HG03439 (cell line): ENCODE measurements at regions not wholly inside any gene's neighbourhood (a gene's known extent, or its start where the extent isn't known, plus 50 kb on each side); places are given as distances from the start of the nearest gene placed in this dataset.

Experiments
- ATAC-seq: cut with Tn5 transposase; IDR thresholded peaks from one replicate; pipeline ENCODE4 v1.9.1; 2021; ENCODE audit warnings: mild to moderate bottlenecking, moderate library complexity; ENCODE audit not compliant: unreplicated experiment

DNA sequence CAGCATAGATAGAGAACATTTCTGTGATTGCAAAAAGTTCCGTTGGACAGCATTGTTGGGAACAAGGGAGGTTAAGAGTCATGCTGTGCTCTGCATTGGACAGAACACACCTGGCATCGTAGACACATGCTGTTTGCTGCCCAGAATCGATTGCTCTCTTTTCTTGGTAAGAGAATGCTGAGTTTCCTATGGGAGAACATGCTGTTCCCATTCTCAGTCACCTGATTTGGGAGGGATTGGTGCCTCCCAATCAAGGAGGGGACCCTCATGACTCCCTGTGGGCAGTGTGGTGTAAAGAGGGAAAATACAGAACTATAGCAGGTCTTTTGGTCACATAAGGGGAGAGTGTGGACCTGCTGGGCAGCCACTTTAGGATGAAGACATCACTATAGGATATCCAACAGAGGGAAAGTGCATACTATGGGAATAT lies 555.4 kb upstream of the CLINT1 start:
- ATAC-seq = no peak

DNA sequence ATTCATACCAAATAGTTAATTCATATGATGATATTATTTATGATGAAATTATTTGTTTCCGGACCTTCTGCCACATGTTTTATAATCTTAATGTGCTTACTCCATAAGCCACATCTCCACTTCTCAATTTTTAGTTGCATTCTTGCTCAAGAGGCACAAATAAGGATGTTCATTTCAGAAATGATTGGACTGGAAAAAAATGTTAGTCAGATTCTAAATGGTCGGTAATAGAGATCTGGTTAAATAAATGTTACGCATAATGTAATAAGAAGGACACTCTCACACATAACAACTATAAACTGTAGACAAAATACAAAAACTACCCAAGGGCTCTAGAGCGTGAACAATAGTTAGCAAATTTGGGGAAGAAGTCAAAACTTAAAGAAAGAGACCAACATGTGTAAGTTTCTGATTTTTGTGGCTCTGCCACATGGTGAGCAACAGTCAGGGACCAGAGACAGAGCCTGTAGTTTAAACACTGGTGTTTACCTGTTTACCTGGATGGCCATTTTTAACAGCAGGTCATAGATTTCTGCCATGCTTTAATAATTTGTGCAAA lies 554.3 kb upstream of the CLINT1 start:
- ATAC-seq = no peak

DNA sequence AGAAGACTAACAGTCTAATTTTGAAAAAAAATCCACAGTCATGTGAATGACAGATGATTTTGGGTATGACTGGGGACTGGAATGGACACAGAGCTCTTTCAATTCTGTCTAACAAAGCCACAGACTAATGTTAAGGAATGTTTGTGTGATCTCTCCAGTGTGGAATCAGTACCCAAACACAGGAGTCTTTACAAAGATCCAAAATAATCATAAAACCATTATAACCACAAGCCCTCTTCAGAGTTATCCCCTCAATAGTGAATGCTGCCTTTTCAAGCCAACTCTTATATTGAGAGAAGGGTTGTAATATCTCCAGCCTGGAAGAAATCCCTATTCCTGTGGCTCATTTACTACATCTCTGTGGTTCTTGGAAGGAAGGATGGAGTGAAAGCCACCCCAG lies 552.0 kb upstream of the CLINT1 start:
- ATAC-seq = no peak

GRCh38 chr5:158409507-158409906 lies 550.6 kb upstream of the CLINT1 start:
- ATAC-seq = peak; percentile 49

DNA sequence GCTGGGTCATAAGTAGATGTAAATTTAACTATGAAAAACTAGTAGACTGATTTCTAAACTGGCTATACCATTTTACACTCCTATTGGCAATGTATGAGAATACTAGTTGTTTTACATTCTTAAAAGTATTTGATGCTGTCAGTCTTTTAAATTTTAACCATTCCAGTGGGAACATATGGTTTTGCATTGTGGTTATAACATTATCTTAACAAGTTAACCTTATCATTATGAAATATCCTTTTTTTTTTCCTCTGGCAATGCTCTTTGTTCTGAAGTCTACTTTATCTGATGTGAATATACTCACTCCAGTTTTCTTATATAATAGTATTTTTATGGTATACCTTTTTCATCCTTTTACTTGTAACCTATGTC lies 548.9 kb upstream of the CLINT1 start:
- ATAC-seq = no peak

DNA sequence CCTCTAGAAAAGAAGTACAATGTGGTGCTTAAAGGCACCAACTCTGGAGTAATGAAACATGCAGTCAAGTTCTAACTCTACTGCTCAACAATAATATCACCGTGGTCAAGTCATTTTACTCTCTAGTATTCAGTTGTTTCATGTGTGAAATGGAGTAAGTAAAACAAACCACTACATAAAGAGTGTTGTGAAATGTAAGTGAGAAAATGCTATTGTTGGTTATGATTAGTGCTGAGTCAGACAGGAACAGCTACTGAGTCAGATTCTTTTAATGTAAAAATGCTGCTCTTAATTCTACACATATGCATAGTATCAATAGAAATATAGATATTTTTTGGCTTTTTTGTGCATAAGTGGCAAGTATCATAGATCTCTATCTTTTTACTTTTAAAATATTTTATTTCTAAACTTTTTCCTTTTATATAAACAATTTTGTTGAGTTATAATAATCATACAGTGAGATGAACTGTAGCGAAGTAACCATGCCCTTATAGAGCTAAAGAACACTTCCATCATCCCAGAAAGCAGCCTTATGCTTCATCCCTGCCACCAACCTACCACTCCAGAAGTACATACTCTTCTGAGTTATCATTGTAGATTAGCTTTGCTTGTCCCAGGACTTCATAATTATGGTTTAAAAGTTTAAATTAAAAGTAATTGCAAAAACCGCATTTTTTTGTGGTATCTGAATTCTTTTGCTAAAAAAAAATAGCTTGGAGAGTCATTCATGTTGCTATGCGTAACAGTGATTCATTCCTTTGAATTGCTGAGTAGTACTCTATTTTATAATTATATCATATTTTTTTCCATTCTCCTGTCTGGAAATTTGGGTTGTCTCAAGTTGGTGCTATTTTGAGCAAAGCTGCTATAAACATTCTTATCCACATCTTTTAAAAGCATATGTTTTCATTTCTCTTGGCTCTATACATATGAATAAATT lies 548.2 kb upstream of the CLINT1 start:
- peak; percentile 41 for ATAC-seq

DNA sequence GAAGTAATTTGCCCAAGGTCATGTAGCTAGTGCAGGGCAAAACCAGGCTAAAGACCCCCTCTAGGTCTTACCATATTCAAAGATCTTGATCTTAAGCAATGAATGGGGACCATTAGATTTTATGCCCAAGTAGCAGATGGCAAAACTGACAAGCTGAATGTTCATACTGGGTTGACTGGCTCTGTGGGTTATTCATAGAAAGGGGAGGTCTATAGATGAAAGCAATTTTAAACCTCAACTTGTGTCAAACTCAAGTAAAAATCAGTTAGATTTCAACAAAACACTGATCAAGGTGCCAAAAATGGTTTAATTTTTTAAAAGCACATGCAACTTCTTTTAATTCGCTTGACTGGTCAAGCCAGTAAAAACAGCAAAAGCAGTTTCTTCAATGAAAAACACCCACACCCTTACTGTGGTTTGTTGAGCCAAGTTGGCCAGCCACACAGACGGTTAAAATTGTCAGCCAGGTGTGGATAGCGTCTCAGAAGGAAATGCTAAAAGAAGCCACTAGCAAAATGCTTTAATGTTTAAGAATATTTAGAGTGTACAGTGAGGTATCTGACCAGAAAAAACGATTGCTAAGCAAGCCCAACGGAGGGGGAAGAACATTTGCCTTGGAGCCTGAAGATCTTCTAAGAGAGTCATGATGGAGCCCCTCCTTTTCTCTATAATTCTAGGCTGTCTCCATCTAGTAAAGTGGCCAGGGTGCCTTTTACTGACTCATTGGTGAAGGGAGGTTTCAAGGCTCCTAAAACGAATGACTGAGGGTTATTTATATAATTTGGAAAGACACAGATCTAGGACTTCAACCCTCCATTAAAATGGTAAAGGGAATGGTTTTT lies 539.6 kb upstream of the CLINT1 start:
- ATAC-seq = peak; percentile 86

GRCh38 chr5:158397278-158397677 lies 538.3 kb upstream of the CLINT1 start:
- no peak for ATAC-seq

- ATAC-seq = no peak
These were observed 535.2 kb upstream of the CLINT1 start for GRCh38 chr5:158394102-158394501.

DNA sequence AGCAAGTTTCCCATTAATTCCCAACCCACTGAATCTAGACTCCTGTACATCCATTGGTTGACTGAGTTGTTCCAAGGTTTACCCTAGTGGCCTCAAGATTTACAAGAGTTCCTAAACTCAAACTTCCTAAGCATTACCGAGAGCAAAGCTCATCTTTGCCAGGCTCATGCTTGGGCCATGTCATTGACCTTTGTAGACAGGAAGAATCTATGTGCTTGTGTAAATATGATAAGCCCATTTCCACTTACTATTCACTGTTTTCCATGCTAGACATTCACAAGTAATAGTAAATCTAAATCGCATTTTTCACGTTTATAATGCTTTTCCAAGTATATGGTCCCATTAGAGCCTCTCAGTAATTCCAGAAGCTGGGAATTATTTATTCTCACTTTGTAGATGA lies 534.5 kb upstream of the CLINT1 start:
- no peak for ATAC-seq

GRCh38 chr5:158392753-158393152 lies 533.8 kb upstream of the CLINT1 start:
- ATAC-seq = no peak

GRCh38 chr5:158390577-158390976 lies 531.6 kb upstream of the CLINT1 start:
- no peak for ATAC-seq

DNA sequence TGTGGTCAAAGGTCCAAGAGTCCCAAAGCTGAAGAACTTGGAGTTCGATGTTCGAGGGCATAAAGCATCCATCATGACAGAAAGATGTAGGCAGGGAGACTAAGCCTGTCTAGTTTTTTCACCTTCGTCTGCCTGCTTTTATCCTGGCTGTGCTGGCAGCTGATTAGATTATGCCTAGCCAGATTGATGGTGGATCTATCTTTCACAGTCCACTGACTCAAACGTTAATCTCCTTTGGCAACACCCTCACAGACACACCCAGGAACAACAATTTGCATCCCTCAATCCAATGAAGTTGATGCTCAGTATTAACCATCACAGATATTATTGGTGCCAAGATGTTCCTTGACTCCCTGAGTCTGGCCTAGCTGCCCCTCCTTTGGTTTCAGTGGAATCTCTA lies 530.8 kb upstream of the CLINT1 start:
- ATAC-seq = no peak

GRCh38 chr5:158388021-158388420 lies 529.1 kb upstream of the CLINT1 start:
- no peak for ATAC-seq

DNA sequence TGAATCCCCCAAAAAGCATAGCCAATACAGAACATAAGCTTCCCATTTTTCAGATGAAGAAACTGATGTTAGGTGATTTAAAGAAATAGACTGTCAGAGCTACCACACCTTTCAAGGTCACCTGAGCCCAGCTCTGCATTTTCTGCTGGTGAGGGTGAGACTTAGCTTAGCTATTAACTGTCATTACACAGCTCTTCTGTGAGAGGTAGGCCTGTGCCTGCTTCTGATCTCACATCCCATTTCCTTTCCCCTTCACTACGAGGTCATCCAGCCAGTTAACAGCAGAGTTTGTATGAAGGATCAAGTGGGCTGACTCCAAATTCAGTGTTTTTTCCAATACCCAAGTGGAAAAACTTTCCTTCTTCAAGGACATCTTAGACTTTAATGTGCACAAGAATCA lies 528.6 kb upstream of the CLINT1 start:
- no peak for ATAC-seq

DNA sequence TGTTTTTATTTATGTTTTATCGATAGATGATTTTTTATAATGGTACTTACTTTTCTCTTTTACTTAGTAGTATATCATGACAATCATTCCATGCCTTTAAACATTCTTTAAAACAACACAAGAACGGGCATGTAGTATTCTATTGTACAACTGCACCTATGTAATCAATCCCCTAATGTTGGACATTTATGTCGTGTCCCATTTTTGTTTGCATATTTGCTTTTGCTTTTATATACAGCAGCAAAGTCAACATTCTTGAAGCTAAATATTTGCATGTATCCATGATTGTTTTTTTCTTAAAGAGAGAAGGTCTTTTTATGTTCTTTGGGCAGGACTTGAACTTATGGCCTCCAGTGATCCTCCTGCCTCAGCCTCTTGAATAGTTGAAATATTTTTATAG lies 527.0 kb upstream of the CLINT1 start:
- ATAC-seq = no peak

GRCh38 chr5:158384535-158385481 lies 525.9 kb upstream of the CLINT1 start:
- ATAC-seq = no peak

- ATAC-seq = no peak
These were observed 524.5 kb upstream of the CLINT1 start for GRCh38 chr5:158383486-158383885.

DNA sequence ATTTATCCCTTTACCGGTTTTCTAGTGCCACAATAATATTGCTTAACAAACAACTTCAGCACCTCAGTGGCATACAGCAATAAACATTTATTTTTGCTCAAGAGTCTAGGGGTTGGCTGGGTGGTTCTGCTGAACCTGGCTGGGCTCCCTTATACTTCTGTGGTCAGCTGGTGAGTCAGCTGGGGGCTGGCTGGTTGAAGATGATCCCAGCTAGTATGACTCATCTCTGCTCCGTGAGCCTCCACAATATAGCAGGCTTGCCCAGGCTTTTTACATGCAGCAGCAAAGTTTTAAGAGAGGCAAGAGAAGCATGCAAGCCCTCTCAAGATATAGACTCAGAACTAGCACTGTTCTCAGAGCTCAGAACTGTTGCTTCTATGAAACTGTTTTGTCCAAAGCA lies 523.5 kb upstream of the CLINT1 start:
- peak; percentile 88 for ATAC-seq

DNA sequence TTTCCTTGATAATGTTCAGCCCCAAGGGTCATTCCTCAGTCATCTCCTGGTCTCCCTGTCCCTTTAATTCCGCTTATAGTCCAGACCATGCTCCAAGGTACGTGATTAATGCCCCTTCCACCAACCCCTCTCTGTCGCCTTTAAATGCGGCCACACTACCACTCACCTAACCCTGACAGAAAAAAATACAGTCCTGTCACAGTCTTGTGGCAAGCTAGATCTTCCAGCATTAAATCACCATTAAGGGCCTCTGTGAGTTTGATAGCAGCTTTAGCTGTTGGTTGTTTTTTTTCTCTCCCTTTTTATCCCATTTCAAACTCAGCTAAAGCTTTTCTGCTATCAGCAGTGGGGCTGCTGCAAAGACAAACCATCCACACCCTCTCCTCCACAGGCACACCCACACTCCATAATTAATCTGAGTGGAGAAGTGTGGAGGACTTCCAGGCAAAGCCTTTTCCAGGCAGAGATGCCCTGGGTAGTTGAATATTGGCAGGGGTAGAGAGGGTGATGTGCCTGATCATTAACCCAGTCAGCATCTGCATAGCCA lies 522.7 kb upstream of the CLINT1 start:
- no peak for ATAC-seq
